IMR-90 (cell line): ENCODE measurements at regions not wholly inside any gene's neighbourhood (a gene's known extent, or its start where the extent isn't known, plus 50 kb on each side); places are given as distances from the start of the nearest gene placed in this dataset.

Experiments used
- ATAC-seq: fragments of 200-7000 bp; cut with Tn5 transposase; 2 replicates; pipeline ENCODE4 v1.9.1; 2020; ENCODE audit warnings: low read depth, mild to moderate bottlenecking, moderate library complexity
- BruUV-seq: library from RNA; stranded (reverse); fragments of 400-500 nt; replicated peaks from 2 replicates; lab custom pipeline; 2021; lab: Mats Ljungman, UMichigan
- CTCF ChIA-PET: fragments of 300-600 bp; formaldehyde crosslinking; extraction: SDS; loops from one replicate; lab custom pipeline; 2021; ENCODE audit warnings: antibody characterized with exemption; lab: Yijun Ruan, JAX
- POLR2A ChIA-PET: fragments of 300-600 bp; sonication (Branson Sonifier 250); formaldehyde crosslinking; loops from one replicate; lab custom pipeline; 2022; ENCODE audit warnings: antibody characterized with exemption; ENCODE audit not compliant: unreplicated experiment; lab: Charles Lee
- DNase-seq: peaks from one replicate; pipeline ENCODE4 v3.0.0; 2013
- H2AFZ ChIP-seq: replicated peaks from 2 replicates; pipeline ENCODE3; 2013; ENCODE audit warnings: low read length, mild to moderate bottlenecking; ENCODE audit not compliant: poor library complexity
- H2AK5ac ChIP-seq: 2 replicates; pipeline ENCODE4 v1.6.1; 2013; ENCODE audit warnings: low read depth, low read length, inconsistent platforms
- H2AK9ac ChIP-seq: replicated peaks from 2 replicates; pipeline ENCODE3; 2013; ENCODE audit warnings: mild to moderate bottlenecking, low read depth, low read length, moderate library complexity; ENCODE audit not compliant: poor library complexity
- H2BK120ac ChIP-seq: 2 replicates; pipeline ENCODE4 v1.6.1; 2013; ENCODE audit warnings: low read depth, low read length, inconsistent platforms
- H2BK15ac ChIP-seq: 3 replicates; pipeline ENCODE4 v1.6.1; 2013; ENCODE audit warnings: low read depth, low read length, inconsistent platforms
- H2BK20ac ChIP-seq: 2 replicates; pipeline ENCODE4 v1.6.1; 2013; ENCODE audit warnings: low read depth, mild to moderate bottlenecking, inconsistent platforms, low read length, moderate library complexity
- H2BK5ac ChIP-seq: 2 replicates; pipeline ENCODE4 v1.6.1; 2013; ENCODE audit warnings: mild to moderate bottlenecking, low read depth, low read length, inconsistent platforms; ENCODE audit not compliant: poor library complexity, severe bottlenecking
- H3K14ac ChIP-seq: replicated peaks from 2 replicates; pipeline ENCODE4 v1.6.1; 2013; ENCODE audit warnings: low read depth, low read length, inconsistent platforms
- H3K18ac ChIP-seq: 2 replicates; pipeline ENCODE4 v1.6.1; 2013; ENCODE audit warnings: low read depth, low read length, control low read depth
- H3K23ac ChIP-seq: 2 replicates; pipeline ENCODE4 v1.6.1; 2013; ENCODE audit warnings: low read depth, low read length, inconsistent platforms
- H3K27ac ChIP-seq: 2 replicates; pipeline ENCODE4 v1.5.1; 2013; ENCODE audit warnings: mild to moderate bottlenecking, control low read depth, low read length; ENCODE audit not compliant: insufficient read depth
- H3K27me3 ChIP-seq: 2 replicates; pipeline ENCODE4 v1.6.1; 2013; ENCODE audit warnings: low read length; ENCODE audit not compliant: control insufficient read depth, insufficient read depth
- H3K36me3 ChIP-seq: 2 replicates; pipeline ENCODE4 v1.6.1; 2013; ENCODE audit warnings: low read length, mixed read lengths; ENCODE audit not compliant: control insufficient read depth, insufficient read depth
- H3K4ac ChIP-seq: 2 replicates; pipeline ENCODE4 v1.6.1; 2013; ENCODE audit warnings: low read depth, low read length, inconsistent platforms
- H3K4me1 ChIP-seq: 2 replicates; pipeline ENCODE4 v1.6.1; 2013; ENCODE audit warnings: low read length, mixed read lengths; ENCODE audit not compliant: control insufficient read depth, insufficient read depth
- H3K4me2 ChIP-seq: 2 replicates; pipeline ENCODE4 v1.6.1; 2013; ENCODE audit warnings: low read depth, mild to moderate bottlenecking, control low read depth, low read length, moderate library complexity
- H3K4me3 ChIP-seq: 2 replicates; pipeline ENCODE4 v1.5.1; 2013; ENCODE audit warnings: low read depth, mild to moderate bottlenecking, control low read depth, low read length, moderate library complexity; ENCODE audit not compliant: insufficient read depth
- H3K56ac ChIP-seq: 2 replicates; pipeline ENCODE4 v1.6.1; 2013; ENCODE audit warnings: low read length, inconsistent platforms; ENCODE audit not compliant: insufficient read depth; ENCODE audit errors: extremely low read depth
- H3K79me1 ChIP-seq, 2 experiments: 2 replicates each; pipeline ENCODE4 v1.6.1; 2013; ENCODE audit warnings: low read length in 2 of 2, inconsistent platforms in 1 of 2, low read depth in 1 of 2
- H3K9ac ChIP-seq: 2 replicates; pipeline ENCODE4 v1.6.1; 2013; ENCODE audit warnings: low read depth, low read length, control low read depth
- H3K9me1 ChIP-seq: 2 replicates; pipeline ENCODE4 v1.6.1; 2013; ENCODE audit warnings: low read length, inconsistent platforms; ENCODE audit not compliant: insufficient read depth
- H3K9me3 ChIP-seq: 2 replicates; pipeline ENCODE4 v1.6.1; 2013; ENCODE audit warnings: low read length; ENCODE audit not compliant: control insufficient read depth, insufficient read depth
- H4K20me1 ChIP-seq: 2 replicates; pipeline ENCODE4 v1.6.1; 2013; ENCODE audit warnings: low read length, inconsistent platforms; ENCODE audit not compliant: insufficient read depth
- H4K5ac ChIP-seq: 2 replicates; pipeline ENCODE4 v1.6.1; 2013; ENCODE audit warnings: mild to moderate bottlenecking, low read depth, low read length, control low read depth
- H4K8ac ChIP-seq, 2 experiments: 2 replicates each; pipeline ENCODE4 v1.6.1; 2013; ENCODE audit warnings: low read depth in 2 of 2, low read length in 2 of 2, control low read depth in 1 of 2, inconsistent platforms in 1 of 2
- H4K91ac ChIP-seq: 2 replicates; pipeline ENCODE4 v1.6.1; 2013; ENCODE audit warnings: low read depth, low read length, inconsistent platforms; ENCODE audit not compliant: insufficient read depth
- BHLHE40 ChIP-seq: fragments of 150-350 bp; IDR thresholded peaks from 2 replicates; pipeline ENCODE4 v1.6.1; 2016; ENCODE audit warnings: mild to moderate bottlenecking, low read depth, low read length
- CEBPB ChIP-seq: IDR thresholded peaks from 2 replicates; pipeline ENCODE4 v1.6.1; 2012; ENCODE audit warnings: low read depth, low read length, improper control_type of control experiment
- CHD1 ChIP-seq: IDR thresholded peaks from 2 replicates; pipeline ENCODE4 v1.6.1; 2012; ENCODE audit warnings: low read depth, low read length, improper control_type of control experiment
- FOS ChIP-seq: fragments of 150-350 bp; IDR thresholded peaks from 2 replicates; pipeline ENCODE4 v1.6.1; 2016; ENCODE audit warnings: low read depth, low read length
- MAFK ChIP-seq: IDR thresholded peaks from 2 replicates; pipeline ENCODE4 v1.6.1; 2012; ENCODE audit warnings: low read depth, low read length, improper control_type of control experiment
- MAZ ChIP-seq: IDR thresholded peaks from 2 replicates; pipeline ENCODE4 v1.6.1; 2012; ENCODE audit warnings: low read depth, mild to moderate bottlenecking, low read length, improper control_type of control experiment, moderate library complexity, borderline replicate concordance
- POLR2A ChIP-seq: IDR thresholded peaks from 2 replicates; pipeline ENCODE4 v1.6.1; 2012; ENCODE audit warnings: mild to moderate bottlenecking, low read depth, low read length
- RCOR1 ChIP-seq: IDR thresholded peaks from 2 replicates; pipeline ENCODE4 v1.6.1; 2012; ENCODE audit warnings: mild to moderate bottlenecking, low read length, improper control_type of control experiment; ENCODE audit not compliant: insufficient replicate concordance
- RFX5 ChIP-seq: IDR thresholded peaks from 2 replicates; pipeline ENCODE4 v1.8.0; 2012; ENCODE audit warnings: low read depth, mild to moderate bottlenecking, low read length, moderate library complexity
- SMC3 ChIP-seq: fragments of 150-350 bp; IDR thresholded peaks from 2 replicates; pipeline ENCODE4 v1.6.1; 2016; ENCODE audit warnings: low read depth, mild to moderate bottlenecking, antibody characterized with exemption, low read length, moderate library complexity
- WGBS, 2 experiments: methylation state at CpG; one replicate each; pipeline versions ENCODE4 v1.1.5 to v1.1.7; 2013; ENCODE audit warnings: missing lambda C conversion rate in 2 of 2; ENCODE audit not compliant: insufficient read length in 1 of 2; ENCODE audit errors: extremely low coverage in 2 of 2; 5-methylcytosine and 5-hydroxymethylcytosine counted together
- dilution Hi-C: fragments of 300-500 bp; cut with HindIII; formaldehyde crosslinking; loops from one replicate; pipeline ENCODE4 v1.14.3; 2018; ENCODE audit warnings: low sequenced_read_pairs; ENCODE audit not compliant: unreplicated experiment
- in situ Hi-C: fragments of 300-500 bp; cut with MboI; formaldehyde crosslinking; loops from 3 replicates; pipeline ENCODE4 v1.14.3; 2019; ENCODE audit warnings: low sequenced_read_pairs, inconsistent platforms, mixed read lengths
- intact Hi-C: fragments of 100-400 bp; cut with micrococcal nuclease; formaldehyde crosslinking; loops from 2 replicates; pipeline ENCODE4 v1.10.0; 2022
- TF ChIP-seq, protein P1 (sequence below): fragments of 150-350 bp; IDR thresholded peaks from 2 replicates; pipeline ENCODE4 v1.6.1; 2017; ENCODE audit warnings: mild to moderate bottlenecking, antibody characterized with exemption, low read length, low read depth
- TF ChIP-seq, protein P2 (sequence below): fragments of 150-350 bp; IDR thresholded peaks from 2 replicates; pipeline ENCODE4 v1.6.1; 2016; ENCODE audit warnings: low read depth, mild to moderate bottlenecking, low read length, moderate library complexity, borderline replicate concordance

DNA sequence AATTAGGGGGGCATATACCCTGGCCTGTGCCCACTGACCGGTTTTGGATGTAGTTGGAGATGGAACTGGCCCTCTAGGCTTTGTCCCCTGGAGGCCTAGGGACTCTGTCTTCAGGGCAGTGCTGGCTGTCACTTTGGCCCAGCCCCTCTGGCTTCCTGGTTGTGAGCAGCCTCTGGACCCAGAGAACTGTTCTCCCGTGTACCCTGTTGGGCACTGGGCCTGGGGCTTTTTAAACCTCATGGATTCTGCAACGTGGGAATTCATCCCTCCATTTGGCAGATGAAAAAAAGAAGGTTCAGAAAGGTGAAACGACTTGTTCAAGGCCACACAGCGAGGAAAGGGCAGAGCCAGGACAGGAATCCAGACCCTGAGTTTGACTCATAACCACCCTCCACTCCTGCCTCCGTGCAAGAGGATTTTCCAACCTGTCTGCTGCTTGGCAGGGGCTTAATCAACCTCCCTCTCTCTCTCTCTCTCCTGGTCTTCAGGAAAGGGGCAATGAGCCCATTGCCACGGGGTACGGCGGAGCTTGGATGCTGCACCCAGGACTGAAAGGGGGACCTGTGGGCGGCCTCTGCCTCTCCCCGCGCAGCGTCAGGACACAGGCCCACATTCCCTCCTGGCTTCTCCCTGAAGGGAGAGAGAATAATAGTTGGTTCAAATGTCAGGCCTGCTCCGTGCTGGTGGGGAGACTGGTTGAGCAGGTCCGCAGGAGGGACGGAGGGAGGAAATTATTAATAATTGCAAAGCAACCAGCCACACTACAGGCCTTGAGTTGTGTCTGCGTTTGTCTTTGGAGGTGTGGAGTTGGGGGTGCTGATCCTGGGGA is 56.0 kb downstream of the CEBPB start (continued):
- TF ChIP-seq MAZ (no peak), CEBPB (no peak)

DNA sequence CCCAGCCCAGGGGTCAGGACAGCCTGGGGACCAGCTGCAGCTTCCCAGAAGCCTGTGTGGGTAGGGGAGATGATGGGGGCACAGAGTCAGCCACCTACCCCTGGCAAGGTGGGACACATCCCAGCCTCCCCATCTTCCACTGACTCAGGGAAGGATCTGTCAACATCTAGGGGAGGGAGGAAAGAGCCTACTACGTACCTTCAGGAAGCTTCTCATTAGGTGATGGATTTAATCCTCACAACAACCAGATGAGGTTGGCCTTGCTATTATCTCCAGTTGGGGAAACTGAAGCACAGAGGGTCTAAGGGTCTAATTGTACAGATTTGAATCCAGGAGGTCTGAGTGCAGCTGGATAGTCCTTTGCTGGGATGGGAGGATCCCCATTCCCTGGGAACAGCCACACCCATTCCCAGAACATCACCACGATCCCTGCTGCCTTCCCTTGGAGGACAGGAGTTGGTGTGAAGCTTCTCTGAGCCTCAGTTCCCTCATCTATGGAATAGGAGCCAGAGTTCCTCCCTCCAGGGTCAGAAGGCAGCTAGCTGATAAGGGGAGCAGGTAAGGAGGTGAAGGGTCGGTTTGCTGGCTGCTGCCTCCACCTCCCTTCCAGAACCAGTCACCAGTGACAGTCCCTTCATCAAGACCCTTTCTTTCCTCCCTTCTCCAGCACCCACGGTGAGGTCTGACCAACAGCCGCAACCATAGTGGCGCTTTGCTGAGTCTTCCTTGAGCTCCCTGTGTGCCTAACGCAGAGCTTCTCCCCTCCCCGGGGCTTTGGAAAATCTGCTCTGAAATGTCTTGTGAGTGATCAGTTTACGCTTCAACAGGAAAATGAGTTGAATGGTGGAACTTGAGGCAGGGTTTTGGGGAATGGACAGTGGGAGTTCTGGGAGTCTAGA is 56.8 kb downstream of the CEBPB start:
- H3K9me1 ChIP-seq: peaks cover 23% of the 10 kb centered on the region
- peak overlapping the region; percentile 73 for H3K14ac ChIP-seq
- CTCF ChIA-PET: interaction anchor here (1.0 kb wide), 1 partner anchor 23 kb away, joined by 3 read pairs; no protein-coding TSS in a partner anchor
- H2AFZ ChIP-seq: peak overlapping the region; percentile 77
- ATAC-seq (no peak), DNase-seq (no peak)
- H4K20me1 ChIP-seq: no peaks in the 10 kb centered on the region
- peak overlapping the region; percentile 1; the same call in 1 of the 2 replicates for H3K23ac ChIP-seq
- no peak overlapping the region for H3K4me3 ChIP-seq
- peaks cover 12% of the 10 kb centered on the region for H3K4me1 ChIP-seq
- 86% methylated on average over 4 of the region's 9 CpGs; no CpG with 5 or more reads in 1 of the 2 experiments for WGBS, 2 experiments
- H2AK9ac ChIP-seq: peak overlapping the region; percentile 75
- no peak overlapping the region for H3K56ac ChIP-seq
- in situ Hi-C loops (no loop called here), dilution Hi-C loops (no loop called here), intact Hi-C loops (no loop called here)
- H3K79me1 ChIP-seq: peaks cover 0 to 8% of the 10 kb centered on the region in 2 experiments; a peak in 1 of 4 replicates
- no peak overlapping the region for H3K27ac ChIP-seq
- peak overlapping the region; percentile 91; the same call in 1 of the 2 replicates for H2BK20ac ChIP-seq
- peak overlapping the region; percentile 97 for H2AK5ac ChIP-seq
- H4K5ac ChIP-seq: peak overlapping the region; percentile 73
- peak overlapping the region; percentile 61 for H2BK5ac ChIP-seq
- peak overlapping the region; percentile 87 for H2BK120ac ChIP-seq
- POLR2A ChIA-PET: no interaction called here
- H3K9ac ChIP-seq: no peak overlapping the region
- BruUV-seq: no TSS peak
- H3K27me3 ChIP-seq: no peaks in the 10 kb centered on the region
- H3K18ac ChIP-seq: peak overlapping the region; percentile 34; the same call in 1 of the 2 replicates
- peak overlapping the region; percentile 87 for H3K4ac ChIP-seq
- peak overlapping the region; percentile 69 for H4K91ac ChIP-seq
- H3K4me2 ChIP-seq: no peak overlapping the region
- H3K36me3 ChIP-seq: no peaks in the 10 kb centered on the region
- peak overlapping the region; percentile 98; the same call in 2 of the 3 replicates for H2BK15ac ChIP-seq
- no peaks in the 10 kb centered on the region for H3K9me3 ChIP-seq
- peak overlapping the region; percentile 38 to 65; a peak in 2 of 4 replicates for H4K8ac ChIP-seq
- TF ChIP-seq, protein P1, sequence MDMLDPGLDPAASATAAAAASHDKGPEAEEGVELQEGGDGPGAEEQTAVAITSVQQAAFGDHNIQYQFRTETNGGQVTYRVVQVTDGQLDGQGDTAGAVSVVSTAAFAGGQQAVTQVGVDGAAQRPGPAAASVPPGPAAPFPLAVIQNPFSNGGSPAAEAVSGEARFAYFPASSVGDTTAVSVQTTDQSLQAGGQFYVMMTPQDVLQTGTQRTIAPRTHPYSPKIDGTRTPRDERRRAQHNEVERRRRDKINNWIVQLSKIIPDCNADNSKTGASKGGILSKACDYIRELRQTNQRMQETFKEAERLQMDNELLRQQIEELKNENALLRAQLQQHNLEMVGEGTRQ: no peak
- no peak for TF ChIP-seq BHLHE40
- TF ChIP-seq CHD1: no peak
- TF ChIP-seq, protein P2, sequence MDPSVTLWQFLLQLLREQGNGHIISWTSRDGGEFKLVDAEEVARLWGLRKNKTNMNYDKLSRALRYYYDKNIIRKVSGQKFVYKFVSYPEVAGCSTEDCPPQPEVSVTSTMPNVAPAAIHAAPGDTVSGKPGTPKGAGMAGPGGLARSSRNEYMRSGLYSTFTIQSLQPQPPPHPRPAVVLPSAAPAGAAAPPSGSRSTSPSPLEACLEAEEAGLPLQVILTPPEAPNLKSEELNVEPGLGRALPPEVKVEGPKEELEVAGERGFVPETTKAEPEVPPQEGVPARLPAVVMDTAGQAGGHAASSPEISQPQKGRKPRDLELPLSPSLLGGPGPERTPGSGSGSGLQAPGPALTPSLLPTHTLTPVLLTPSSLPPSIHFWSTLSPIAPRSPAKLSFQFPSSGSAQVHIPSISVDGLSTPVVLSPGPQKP: no peak
- no peak for TF ChIP-seq MAFK
- no peak for TF ChIP-seq RCOR1
- no peak for TF ChIP-seq FOS
- no peak for TF ChIP-seq CEBPB
- no peak for TF ChIP-seq RFX5
- TF ChIP-seq POLR2A: no peak
- TF ChIP-seq MAZ: no peak
- no peak for TF ChIP-seq SMC3
